ENCODE measurements at regions not wholly inside any gene's neighbourhood (a gene's known extent, or its start where the extent isn't known, plus 50 kb on each side); places are given as distances from the start of the nearest gene placed in this dataset.

DNA sequence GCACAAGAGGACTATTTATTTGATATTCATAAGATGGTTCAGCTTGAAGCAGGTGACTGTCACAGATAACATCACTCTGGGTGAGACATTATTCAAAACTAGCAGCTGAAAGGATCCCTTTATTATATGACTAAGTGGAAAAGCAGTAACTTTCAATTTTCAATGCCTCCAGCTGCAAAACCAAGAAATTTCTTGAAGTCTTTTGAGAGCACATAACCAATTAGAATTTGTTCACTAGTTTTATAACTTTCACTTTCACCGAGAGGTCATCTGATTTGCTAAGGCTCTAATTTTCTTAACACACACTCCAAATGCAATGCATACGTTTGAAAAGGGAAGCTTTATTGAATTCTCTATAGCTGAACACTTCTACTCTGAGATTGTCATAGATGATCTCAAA is 88.6 kb upstream of the KLF14 start:
- TF ChIP-seq, protein P1, sequence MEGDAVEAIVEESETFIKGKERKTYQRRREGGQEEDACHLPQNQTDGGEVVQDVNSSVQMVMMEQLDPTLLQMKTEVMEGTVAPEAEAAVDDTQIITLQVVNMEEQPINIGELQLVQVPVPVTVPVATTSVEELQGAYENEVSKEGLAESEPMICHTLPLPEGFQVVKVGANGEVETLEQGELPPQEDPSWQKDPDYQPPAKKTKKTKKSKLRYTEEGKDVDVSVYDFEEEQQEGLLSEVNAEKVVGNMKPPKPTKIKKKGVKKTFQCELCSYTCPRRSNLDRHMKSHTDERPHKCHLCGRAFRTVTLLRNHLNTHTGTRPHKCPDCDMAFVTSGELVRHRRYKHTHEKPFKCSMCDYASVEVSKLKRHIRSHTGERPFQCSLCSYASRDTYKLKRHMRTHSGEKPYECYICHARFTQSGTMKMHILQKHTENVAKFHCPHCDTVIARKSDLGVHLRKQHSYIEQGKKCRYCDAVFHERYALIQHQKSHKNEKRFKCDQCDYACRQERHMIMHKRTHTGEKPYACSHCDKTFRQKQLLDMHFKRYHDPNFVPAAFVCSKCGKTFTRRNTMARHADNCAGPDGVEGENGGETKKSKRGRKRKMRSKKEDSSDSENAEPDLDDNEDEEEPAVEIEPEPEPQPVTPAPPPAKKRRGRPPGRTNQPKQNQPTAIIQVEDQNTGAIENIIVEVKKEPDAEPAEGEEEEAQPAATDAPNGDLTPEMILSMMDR (IDR thresholded peaks at IDR 0.05) = no peak
- TF ChIP-seq POLR2A (IDR thresholded peaks at IDR 0.05) = no peak

Data from upper lobe of left lung (tissue), 4 donors.